ENCODE measurements at regions not wholly inside any gene's neighbourhood (a gene's known extent, or its start where the extent isn't known, plus 50 kb on each side); places are given as distances from the start of the nearest gene placed in this dataset.

DNA sequence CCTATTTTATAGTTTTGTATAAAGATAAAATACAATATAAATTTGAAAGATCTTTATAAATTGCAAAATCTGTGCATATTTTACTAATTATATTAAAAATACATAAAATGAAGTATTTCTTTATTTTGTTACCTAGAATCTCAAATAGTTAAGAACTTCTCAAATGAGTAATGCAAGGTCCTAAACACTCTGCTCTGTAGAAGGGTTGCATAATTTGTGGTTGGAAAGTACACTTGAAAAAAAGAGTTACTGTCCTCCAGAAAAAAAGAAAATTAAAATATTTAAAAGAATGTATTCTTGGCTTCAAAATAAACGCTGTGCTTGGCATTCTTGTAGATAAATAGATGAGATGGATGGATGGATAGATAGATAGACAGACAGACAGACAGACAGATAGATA, 428.8 kb upstream of the CDH6 start:
- Histone ChIP-seq H3K9me3 (no peaks in the 10 kb centered on the region), H3K4me3 (no peak overlapping the region), H3K27ac (no peak overlapping the region), H3K27me3 (no peaks in the 10 kb centered on the region), H3K4me1 (ENCODE audit: insufficient read depth) (no peaks in the 10 kb centered on the region), H3K36me3 (no peaks in the 10 kb centered on the region)
- WGBS, 3 donors, result 27 to 40% (median 40%) methylated on average over 1 of the region's 1 CpG
- intact Hi-C loops (cut with DNase I), result no loop called here
- no peak for TF ChIP-seq EP300 (IDR thresholded peaks at IDR 0.05)
- TF ChIP-seq, protein P1, sequence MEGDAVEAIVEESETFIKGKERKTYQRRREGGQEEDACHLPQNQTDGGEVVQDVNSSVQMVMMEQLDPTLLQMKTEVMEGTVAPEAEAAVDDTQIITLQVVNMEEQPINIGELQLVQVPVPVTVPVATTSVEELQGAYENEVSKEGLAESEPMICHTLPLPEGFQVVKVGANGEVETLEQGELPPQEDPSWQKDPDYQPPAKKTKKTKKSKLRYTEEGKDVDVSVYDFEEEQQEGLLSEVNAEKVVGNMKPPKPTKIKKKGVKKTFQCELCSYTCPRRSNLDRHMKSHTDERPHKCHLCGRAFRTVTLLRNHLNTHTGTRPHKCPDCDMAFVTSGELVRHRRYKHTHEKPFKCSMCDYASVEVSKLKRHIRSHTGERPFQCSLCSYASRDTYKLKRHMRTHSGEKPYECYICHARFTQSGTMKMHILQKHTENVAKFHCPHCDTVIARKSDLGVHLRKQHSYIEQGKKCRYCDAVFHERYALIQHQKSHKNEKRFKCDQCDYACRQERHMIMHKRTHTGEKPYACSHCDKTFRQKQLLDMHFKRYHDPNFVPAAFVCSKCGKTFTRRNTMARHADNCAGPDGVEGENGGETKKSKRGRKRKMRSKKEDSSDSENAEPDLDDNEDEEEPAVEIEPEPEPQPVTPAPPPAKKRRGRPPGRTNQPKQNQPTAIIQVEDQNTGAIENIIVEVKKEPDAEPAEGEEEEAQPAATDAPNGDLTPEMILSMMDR (IDR thresholded peaks at IDR 0.05), result no peak
- TF ChIP-seq POLR2A (IDR thresholded peaks at IDR 0.05), result no peak
- DNase-seq, result no peak

DNA sequence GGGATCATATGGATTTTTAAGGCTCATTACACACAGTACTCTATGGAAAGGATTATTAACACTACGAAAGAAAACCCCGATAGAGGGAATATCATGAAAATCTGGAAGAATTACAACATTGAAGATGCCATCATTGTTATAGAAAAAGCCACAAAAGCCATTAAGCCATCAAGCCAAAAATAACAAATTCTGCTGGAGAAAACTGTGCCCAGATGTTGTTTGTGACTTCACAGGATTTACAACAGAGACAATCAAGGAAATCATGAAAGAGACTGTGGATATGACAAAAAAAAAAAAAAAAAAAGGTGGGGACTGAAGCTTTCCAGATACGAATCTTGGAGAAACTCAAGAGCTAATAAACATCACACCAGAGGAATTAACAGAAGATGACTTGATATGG, 433.8 kb upstream of the CDH6 start:
- no peak overlapping the region for H3K4me3 ChIP-seq
- TF ChIP-seq, protein P1 (IDR thresholded peaks at IDR 0.05), result no peak
- intact Hi-C loops (cut with DNase I), result no loop called here
- DNase-seq, result no peak
- H3K4me1 ChIP-seq (ENCODE audit: insufficient read depth), result no peaks in the 10 kb centered on the region
- no peaks in the 10 kb centered on the region for H3K27me3 ChIP-seq
- no peaks in the 10 kb centered on the region for H3K36me3 ChIP-seq
- WGBS, 3 donors, result 83 to 90% (median 90%) methylated on average over 3 of the region's 3 CpGs
- H3K27ac ChIP-seq, result no peak overlapping the region
- no peaks in the 10 kb centered on the region for H3K9me3 ChIP-seq

DNA sequence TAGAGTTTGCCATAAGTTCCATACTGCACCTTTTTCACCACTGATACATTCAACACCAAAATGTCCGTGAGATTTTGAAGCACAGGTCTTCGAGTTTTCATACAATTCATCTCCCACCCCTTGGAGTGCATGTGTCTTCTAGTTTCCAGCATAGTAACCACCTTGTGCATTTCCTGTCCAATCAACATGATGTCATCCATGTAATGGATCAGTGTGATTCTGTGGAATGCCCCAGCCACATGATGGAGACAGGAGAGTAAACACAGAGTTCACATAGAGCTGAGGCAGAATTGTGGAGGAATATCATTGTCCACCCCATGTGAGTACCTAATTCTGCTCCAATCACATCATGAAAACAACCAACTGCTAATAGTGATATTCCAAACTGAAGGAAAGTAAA, 441.5 kb upstream of the CDH6 start:
- Histone ChIP-seq H3K27me3 (no peaks in the 10 kb centered on the region), H3K9me3 (no peaks in the 10 kb centered on the region), H3K36me3 (no peaks in the 10 kb centered on the region), H3K4me1 (ENCODE audit: insufficient read depth) (no peaks in the 10 kb centered on the region), H3K27ac (no peak overlapping the region), H3K4me3 (no peak overlapping the region)
- intact Hi-C loops (cut with DNase I), result no loop called here
- TF ChIP-seq, protein P1 (IDR thresholded peaks at IDR 0.05), result no peak
- TF ChIP-seq POLR2A (IDR thresholded peaks at IDR 0.05), result no peak
- no peak for TF ChIP-seq EP300 (IDR thresholded peaks at IDR 0.05)
- no peak for DNase-seq
- WGBS, 3 donors, result 71 to 79% (median 71%) methylated on average over 2 of the region's 2 CpGs

DNA sequence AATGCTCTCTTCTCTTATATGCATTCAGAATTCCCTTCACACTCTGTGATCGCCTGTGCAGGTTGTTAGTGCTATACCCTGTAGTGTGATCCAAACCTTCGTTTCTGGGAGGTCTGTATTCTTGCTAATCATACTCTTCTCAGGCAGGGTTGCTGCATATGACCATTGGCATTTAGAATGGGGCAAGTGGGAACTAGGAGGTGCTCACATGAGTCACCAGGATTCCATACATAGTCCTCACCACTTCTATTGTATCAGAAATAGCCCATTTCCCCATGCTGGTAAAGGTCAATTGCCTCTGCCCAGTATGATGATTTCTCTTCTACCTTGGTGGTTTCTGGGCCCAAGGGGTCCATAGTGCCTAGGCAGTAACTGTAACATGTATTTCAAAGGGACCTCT, 443.5 kb upstream of the CDH6 start:
- no peak for DNase-seq
- no peaks in the 10 kb centered on the region for H3K4me1 ChIP-seq (ENCODE audit: insufficient read depth)
- no peak overlapping the region for H3K27ac ChIP-seq
- H3K9me3 ChIP-seq, result no peaks in the 10 kb centered on the region
- WGBS, 3 donors, result 68 to 82% (median 80%) methylated on average over 2 of the region's 2 CpGs
- no peaks in the 10 kb centered on the region for H3K36me3 ChIP-seq
- H3K27me3 ChIP-seq, result no peaks in the 10 kb centered on the region
- H3K4me3 ChIP-seq, result no peak overlapping the region
- TF ChIP-seq, protein P1 (IDR thresholded peaks at IDR 0.05), result no peak
- TF ChIP-seq EP300 (IDR thresholded peaks at IDR 0.05) (no peak), POLR2A (IDR thresholded peaks at IDR 0.05) (no peak)
- intact Hi-C loops (cut with DNase I), result no loop called here

DNA sequence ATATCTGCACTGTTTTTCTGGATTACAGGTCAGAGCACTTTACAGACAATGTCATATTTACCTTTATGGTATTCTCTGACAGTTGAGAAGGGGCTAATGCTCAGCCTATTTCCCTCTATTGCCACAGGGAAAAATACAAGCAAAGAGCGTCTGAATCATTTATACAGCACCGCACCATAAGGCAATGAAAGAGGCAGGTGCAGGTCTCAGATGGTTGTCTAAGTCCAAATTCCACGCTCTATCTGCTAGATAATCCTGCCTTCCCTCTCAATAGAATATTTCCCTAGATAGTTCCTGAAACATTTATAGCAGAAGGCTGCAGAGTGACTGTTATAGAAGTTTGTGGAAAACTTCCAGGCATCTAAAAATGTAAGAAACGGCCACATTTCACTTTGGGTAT, 446.1 kb upstream of the CDH6 start:
- 72 to 80% (median 76%) methylated on average over 4 of the region's 4 CpGs for WGBS, 3 donors
- Histone ChIP-seq H3K27ac (no peak overlapping the region), H3K4me1 (ENCODE audit: insufficient read depth) (no peaks in the 10 kb centered on the region), H3K4me3 (no peak overlapping the region), H3K27me3 (no peaks in the 10 kb centered on the region), H3K36me3 (no peaks in the 10 kb centered on the region), H3K9me3 (no peaks in the 10 kb centered on the region)
- DNase-seq, result no peak
- intact Hi-C loops (cut with DNase I), result no loop called here
- TF ChIP-seq EP300 (IDR thresholded peaks at IDR 0.05), result no peak
- TF ChIP-seq POLR2A (IDR thresholded peaks at IDR 0.05), result no peak
- TF ChIP-seq, protein P1 (IDR thresholded peaks at IDR 0.05), result no peak

All from ovary (tissue), 7 donors.